B cell (primary cell): ENCODE measurements at regions not wholly inside any gene's neighbourhood (a gene's known extent, or its start where the extent isn't known, plus 50 kb on each side); places are given as distances from the start of the nearest gene placed in this dataset.

Experiments used
- EZH2 ChIP-seq: IDR thresholded peaks from 2 replicates; pipeline ENCODE4 v1.6.1; 2012; ENCODE audit warnings: borderline replicate concordance, low read depth, mild to moderate bottlenecking, moderate library complexity, low read length; ENCODE audit not compliant: insufficient read depth, poor library complexity, severe bottlenecking
- TF ChIP-seq, protein P1 (sequence below): fragments of 200-600 bp; IDR thresholded peaks from one replicate; pipeline ENCODE4 v1.8.0; 2022; ENCODE audit warnings: antibody characterized with exemption, mild to moderate bottlenecking

DNA sequence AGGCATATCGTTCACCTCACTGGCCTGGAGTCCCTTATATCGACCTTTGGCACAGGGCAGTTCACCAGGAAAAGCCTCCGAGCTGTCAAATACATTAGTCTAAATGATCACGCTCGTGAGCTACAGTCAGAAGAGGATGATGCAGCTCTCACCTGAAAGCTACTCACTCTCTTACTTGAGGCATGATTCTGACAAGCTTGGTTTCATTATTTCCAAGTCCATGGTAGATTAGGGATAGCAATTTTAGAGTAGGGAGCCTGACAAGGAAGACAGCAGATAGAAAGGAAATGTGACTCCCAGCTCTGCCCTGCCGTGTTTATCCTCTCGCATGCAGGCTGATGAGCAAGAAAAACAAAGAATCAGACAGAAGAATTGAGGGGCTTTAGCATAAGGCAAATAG is 98.0 kb upstream of the MAP1B start:
- TF ChIP-seq, protein P1, sequence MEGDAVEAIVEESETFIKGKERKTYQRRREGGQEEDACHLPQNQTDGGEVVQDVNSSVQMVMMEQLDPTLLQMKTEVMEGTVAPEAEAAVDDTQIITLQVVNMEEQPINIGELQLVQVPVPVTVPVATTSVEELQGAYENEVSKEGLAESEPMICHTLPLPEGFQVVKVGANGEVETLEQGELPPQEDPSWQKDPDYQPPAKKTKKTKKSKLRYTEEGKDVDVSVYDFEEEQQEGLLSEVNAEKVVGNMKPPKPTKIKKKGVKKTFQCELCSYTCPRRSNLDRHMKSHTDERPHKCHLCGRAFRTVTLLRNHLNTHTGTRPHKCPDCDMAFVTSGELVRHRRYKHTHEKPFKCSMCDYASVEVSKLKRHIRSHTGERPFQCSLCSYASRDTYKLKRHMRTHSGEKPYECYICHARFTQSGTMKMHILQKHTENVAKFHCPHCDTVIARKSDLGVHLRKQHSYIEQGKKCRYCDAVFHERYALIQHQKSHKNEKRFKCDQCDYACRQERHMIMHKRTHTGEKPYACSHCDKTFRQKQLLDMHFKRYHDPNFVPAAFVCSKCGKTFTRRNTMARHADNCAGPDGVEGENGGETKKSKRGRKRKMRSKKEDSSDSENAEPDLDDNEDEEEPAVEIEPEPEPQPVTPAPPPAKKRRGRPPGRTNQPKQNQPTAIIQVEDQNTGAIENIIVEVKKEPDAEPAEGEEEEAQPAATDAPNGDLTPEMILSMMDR: no peak
- TF ChIP-seq EZH2: no peak
